GM21825 (cell line): ENCODE measurements at regions not wholly inside any gene's neighbourhood (a gene's known extent, or its start where the extent isn't known, plus 50 kb on each side); places are given as distances from the start of the nearest gene placed in this dataset.
"Not testable (repeated sequence)": the region's sequence is repeated elsewhere in the genome, so short reads cannot be mapped to it uniquely, and the experiment has no call there.

Source experiments
- ATAC-seq: cut with Tn5 transposase; IDR thresholded peaks from one replicate; pipeline ENCODE4 v1.9.1; 2021; ENCODE audit warnings: mild to moderate bottlenecking, moderate library complexity; ENCODE audit not compliant: unreplicated experiment

GRCh38 chr6:51463321-51463720 is 624.1 kb downstream of the PKHD1 start:
- no peak for ATAC-seq

GRCh38 chr6:51464956-51465355 is 622.5 kb downstream of the PKHD1 start:
- no peak for ATAC-seq

- ATAC-seq, result no peak
Observed at GRCh38 chr6:51466427-51466826, 621.0 kb downstream of the PKHD1 start.

DNA sequence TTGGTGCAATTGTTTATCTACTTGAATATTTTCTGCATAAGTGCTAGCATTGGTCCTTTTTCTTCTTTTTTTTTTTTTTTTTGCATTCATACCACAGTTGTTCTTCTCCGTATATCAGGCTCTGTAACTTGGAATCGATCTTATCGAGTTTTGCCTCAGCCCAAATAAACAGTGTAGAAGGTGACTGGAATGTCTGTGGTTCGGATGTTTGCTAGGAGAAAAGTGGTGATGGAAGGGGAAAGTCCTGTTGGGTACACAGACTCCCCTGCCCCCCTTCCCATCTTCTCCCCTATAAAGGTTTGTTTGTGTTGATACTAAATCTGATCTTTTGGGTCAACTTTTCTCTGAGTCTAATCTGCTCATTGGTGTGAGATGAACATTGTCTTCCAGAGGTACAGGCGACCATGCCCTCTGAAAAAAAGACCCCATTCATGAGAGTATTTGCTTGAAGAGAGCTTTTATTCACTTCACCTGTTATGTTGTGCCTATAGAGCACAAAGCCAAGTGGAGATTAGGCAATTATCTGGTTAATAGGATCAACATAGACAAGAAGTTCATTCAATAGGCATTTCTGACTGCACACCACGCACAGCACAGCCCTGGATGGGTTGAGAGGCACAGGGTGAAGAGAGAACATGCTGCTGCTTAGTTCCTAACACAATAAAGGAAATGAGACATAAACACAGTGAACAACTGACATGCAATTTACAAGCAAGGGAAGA is 620.0 kb downstream of the PKHD1 start:
- ATAC-seq, result no peak

- no peak for ATAC-seq
Observed at GRCh38 chr6:51468704-51469103, 618.7 kb downstream of the PKHD1 start.

DNA sequence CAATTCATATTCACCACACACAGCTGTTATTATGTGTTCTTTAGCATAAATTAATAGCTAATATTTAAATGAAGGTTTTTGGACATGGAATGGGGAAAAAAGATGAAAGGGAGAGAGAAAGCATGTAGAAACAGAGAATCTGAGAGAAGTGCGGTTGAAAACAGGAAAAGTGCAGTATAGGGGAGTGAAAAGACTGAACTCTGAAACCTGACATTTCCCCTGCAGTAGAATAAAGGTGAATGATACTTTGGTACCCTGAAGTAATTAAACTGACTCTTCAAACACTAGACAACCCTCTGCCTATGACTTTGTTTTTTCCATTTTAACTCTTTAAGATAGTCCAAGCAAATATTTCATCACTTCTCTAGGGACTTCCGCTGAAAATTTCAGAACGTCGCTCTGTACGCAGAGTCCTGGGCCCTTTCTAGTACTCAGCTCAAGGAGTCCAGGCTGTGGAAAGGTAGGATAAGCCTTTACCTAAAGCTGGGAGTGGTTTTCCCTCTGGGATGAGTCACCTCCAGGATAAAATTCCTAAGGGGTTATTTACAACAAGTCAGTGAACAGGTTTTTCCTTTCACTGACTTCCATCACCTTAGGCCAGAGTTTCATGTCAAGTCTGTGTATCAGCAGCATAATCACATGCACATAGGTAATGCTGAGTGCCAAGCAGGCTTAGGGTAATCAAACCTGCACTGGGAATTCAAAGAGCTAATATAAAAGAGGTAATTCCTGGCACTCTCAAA is 614.5 kb downstream of the PKHD1 start:
- ATAC-seq, result no peak

DNA sequence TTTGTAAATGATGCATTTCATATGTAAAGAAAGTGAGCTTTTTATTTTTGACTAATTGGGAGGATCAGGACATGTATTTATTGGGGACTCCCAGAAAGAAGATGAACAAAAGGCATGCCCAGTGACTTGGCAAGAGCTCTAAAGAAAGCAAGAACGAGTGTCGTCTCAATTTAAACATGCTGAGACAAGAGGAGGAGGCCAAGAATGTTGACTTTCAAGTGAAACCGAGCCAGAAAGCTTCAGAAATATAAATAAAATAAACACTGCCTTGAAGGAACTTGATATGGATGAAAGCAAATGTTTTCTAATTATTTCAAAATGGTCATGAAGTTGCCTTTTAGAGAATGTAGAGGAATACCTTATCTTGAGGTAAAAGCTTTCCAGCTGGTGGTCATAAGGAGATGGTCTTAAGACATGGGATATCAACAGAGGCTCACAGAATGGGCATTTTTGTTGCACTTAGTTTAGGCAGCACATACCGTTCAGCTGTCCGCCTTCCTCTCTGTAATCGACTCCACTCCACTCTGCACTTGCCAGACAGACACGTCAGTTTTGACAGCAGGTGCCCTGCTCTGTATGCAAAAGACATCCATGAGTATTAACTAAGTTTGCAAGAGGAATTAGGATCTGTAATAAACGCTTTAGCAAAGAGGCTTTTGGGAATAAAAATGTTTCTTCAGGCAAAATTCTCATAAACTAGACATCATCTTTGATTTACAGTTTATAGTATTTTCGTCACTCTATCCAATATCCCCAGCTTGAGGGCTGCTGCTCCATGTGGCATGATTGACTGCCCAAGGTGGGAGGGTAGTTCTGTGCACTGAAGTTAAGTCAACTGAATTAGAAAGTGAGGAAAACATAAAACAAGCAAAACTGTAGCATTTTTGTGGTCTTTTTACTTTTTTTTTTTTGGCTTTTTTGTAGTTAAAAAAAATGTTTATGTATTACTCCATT is 613.1 kb downstream of the PKHD1 start:
- ATAC-seq, result no peak

GRCh38 chr6:51477711-51478311 is 609.6 kb downstream of the PKHD1 start:
- ATAC-seq, result no peak

DNA sequence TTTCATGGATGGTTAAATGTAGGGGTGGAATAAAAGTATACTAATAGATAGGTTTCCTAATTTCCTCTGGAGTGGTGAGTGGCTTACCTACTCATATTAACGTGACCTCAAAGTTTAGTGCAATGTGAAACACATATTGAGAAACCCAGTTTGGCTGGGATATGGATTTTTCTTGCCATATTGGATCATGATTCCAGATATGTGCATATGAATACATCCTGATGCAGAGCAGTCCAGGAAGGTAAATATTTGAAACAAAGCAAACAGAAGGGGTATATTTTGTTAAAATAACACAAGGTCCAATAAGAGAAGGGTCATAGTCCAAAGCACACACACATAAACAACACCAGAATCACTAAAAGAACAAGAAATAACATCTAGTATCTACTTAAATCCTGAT is 608.1 kb downstream of the PKHD1 start:
- no peak for ATAC-seq

DNA sequence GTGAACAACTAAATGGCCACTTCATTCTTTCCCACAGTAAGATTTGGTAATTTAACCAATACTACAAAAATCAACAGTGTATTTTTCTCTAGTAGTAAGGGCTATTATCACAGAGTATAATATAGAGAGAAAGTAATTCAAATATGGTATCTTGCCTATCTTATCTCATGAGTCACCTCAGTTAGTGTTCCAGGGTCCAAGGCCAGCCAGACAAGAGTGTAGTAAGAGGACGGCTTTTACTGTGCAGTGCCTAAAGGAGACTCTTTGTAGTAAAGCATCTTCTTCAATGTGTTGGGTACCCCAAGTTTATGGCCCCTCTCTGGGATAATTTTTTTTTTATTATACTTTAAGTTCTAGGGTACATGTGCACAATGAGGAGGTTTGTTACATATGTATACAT is 607.4 kb downstream of the PKHD1 start:
- no peak for ATAC-seq

DNA sequence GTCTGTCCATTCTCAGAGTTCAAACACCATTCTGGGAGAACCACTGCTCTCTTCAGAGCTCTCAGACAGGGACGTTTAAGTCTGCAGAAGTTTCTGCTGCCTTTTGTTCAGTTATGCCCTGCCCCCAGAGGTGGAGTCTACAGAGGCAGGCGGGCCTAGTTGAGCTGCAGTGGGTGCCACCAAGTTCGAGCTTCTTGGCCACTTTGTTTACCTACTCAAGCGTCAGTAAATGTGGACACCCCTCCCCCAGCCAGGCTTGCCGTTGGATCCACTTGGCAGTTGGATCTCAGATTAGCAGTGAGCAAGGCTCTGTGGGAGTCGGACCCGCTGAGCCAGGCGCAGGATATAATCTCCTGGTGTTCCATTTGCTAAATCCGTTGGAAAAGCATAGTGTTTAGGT is 601.5 kb downstream of the PKHD1 start:
- ATAC-seq, result not testable (repeated sequence)

DNA sequence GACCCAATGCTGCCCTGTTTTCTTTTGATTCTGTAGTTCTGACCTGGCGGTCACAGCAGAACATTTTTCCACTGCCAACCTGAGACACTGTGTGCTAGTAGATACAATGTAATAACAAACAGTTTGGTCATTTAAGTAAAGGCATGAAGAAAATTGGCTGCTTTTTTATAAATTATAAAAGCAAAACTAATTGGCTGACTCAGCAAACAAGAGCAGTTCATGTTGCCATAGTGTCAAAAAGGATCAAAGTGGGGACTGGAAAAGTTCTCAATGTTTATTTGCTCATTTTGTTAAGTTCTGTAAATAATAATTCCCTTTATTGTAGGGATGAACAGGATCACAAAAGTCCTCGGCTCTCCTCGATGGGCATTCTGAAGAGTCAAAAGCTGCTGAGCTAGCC is 599.5 kb downstream of the PKHD1 start:
- ATAC-seq, result no peak

DNA sequence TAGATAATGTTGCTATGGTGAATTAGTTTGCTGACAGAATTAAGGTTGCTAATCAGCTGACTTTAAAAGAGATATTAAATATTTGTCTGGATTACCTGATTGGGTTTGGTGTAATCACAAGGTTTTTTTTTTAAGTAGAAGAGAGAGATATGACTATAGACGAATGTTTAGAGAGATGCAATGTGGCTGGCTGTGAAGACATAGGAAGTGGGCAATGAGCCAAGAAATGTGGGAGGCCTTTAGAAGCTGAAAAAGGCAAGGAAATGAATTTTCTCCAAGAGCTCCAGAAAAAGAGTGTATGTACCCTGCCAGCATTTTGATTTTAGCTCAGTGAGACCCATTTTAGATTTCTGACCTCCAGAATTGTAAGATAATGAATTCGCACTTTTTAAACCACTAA is 598.3 kb downstream of the PKHD1 start:
- no peak for ATAC-seq

DNA sequence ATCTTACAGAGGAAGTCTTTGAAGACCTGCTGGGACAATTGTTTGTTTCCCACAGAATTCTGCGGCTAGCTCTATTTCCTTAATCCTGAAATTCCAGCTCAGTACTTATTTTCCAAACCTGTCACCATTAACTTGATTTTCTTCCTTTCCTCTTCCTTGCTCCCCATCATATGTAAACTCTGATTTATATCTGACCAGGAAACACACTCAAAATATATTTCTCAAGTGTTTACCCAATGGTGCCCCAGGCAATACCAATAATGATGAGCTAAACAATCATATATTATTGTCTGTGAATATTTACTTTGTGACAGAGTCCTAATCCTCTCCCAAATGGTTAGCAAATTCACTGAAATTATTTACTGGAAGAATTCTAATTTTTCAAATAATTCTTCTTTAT is 597.3 kb downstream of the PKHD1 start:
- ATAC-seq, result no peak

- no peak for ATAC-seq
Observed at GRCh38 chr6:51494342-51494741, 593.1 kb downstream of the PKHD1 start.

DNA sequence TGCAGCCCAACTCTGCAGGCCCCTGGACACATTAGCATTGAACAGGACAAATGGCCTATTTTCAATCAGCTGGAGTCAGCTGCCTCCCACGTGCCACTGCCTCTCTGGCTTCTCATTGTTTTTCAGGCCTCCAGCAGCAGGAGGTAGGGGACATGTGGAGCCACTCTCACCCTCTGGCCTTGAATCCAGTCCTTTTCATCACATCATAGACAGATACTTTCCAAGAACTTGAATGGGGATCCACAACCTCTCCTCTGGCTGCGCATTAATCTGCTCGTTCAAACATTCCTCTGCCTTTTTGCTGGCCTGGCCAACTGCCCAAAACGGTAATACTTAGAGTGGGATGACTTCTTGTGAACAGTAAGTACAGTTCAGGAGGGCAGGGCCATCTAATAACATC is 592.3 kb downstream of the PKHD1 start:
- no peak for ATAC-seq

DNA sequence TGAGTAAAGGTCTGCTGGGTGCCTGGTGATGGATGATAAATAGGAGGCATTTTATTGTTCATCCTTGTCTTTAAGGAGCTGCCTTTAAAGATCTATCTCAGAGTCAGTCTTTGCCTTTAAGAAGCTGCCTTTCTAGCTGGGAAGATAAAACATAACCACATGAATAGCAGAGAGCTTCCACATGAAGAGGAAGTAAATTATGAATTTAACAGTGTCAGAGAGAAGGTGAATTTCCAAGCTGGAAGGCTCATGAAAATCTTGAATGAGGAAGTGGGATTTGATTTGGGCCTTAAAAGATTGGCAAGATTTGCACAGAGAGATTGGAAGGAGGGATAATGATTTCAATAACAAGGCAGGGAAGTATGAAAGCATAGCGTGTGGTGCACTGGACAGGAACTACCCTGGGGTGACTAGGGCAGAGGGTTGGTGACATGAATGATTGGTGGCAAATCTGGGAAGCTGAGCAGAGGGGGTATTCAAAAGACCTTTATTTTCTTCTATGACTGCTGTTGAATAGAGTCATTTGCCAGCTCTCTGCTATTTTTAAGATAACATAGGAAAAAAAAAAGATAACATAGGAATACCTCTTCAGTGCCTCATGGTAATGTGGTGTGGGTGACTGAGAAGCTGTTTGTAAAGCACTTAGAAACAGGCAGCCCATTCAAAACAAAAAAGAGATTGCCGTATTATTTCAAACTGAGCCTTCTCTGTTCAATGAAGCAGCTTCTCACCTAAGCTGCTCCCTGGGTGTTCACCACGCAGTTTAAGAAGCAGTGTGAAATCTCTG is 591.6 kb downstream of the PKHD1 start:
- ATAC-seq, result no peak

DNA sequence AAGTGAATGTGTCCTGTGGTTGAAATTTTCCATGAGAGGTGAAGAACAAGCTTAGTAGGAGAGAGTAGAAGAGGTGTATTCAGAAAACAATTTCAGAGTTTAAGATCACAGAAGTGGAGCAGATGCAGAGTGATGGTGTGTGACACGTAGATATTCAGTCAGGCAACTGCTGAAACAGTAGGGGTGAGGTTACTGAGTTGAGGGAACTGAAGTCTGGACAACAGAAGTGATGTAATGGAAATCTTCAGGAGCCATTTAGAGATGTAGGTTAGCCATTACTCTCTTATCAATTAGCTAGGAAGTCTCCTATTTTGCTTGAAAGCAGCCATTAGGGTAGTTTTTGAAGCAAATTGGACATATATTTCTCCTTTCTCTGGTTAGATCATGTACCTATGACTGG is 584.4 kb downstream of the PKHD1 start:
- no peak for ATAC-seq

- no peak for ATAC-seq
Observed at GRCh38 chr6:51505434-51505833, 582.0 kb downstream of the PKHD1 start.

DNA sequence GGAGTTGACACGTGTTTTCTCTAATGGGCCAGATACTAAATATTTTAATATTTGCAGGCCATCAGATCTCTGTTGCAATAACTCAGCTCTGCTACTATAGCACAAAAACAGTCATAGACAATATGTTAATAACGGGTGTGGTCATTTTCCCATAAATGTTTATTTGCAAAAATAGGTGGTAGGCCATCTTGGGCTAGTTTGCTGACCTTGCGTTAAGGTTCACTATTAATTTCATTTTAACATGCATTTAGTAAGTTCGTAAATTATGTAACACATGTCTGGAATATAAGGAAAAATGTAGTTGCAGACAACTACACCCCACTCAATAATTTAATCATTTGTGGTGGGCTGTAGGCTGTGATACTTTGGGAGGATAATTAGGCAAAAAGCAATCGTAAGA is 577.8 kb downstream of the PKHD1 start:
- no peak for ATAC-seq
